HG03025 (cell line): ENCODE measurements at regions not wholly inside any gene's neighbourhood (a gene's known extent, or its start where the extent isn't known, plus 50 kb on each side); places are given as distances from the start of the nearest gene placed in this dataset.
"Not testable (repeated sequence)": the region's sequence is repeated elsewhere in the genome, so short reads cannot be mapped to it uniquely, and the experiment has no call there.

Source experiments
- ATAC-seq: cut with Tn5 transposase; IDR thresholded peaks from one replicate; pipeline ENCODE4 v1.9.1; 2021; ENCODE audit warnings: mild to moderate bottlenecking, moderate library complexity; ENCODE audit not compliant: unreplicated experiment, low FRiP score

- no peak for ATAC-seq
Measured at GRCh38 chr2:84160453-84160852, 298.6 kb downstream of the SUCLG1 start.

GRCh38 chr2:84158605-84159004 lies 300.5 kb downstream of the SUCLG1 start:
- ATAC-seq: no peak

GRCh38 chr2:84152462-84152861 lies 306.6 kb downstream of the SUCLG1 start:
- no peak for ATAC-seq

- no peak for ATAC-seq
Measured at GRCh38 chr2:84144345-84144744, 314.7 kb downstream of the SUCLG1 start.

- ATAC-seq: no peak
Measured at GRCh38 chr2:84137034-84137433, 322.0 kb downstream of the SUCLG1 start.

GRCh38 chr2:84132370-84132769 lies 326.7 kb downstream of the SUCLG1 start:
- ATAC-seq: no peak

- ATAC-seq: no peak
Measured at GRCh38 chr2:84131278-84131830, 327.7 kb downstream of the SUCLG1 start.

GRCh38 chr2:84129018-84129417 lies 330.1 kb downstream of the SUCLG1 start:
- ATAC-seq: no peak

GRCh38 chr2:84127812-84128211 lies 331.3 kb downstream of the SUCLG1 start:
- not testable (repeated sequence) for ATAC-seq

- no peak for ATAC-seq
Measured at GRCh38 chr2:84126530-84126929, 332.6 kb downstream of the SUCLG1 start.

- ATAC-seq: no peak
Measured at GRCh38 chr2:84126084-84126483, 333.0 kb downstream of the SUCLG1 start.

- no peak for ATAC-seq
Measured at GRCh38 chr2:84116143-84116542, 342.9 kb downstream of the SUCLG1 start.

- ATAC-seq: no peak
Measured at GRCh38 chr2:84115173-84115857, 343.8 kb downstream of the SUCLG1 start.

- ATAC-seq: not testable (repeated sequence)
Measured at GRCh38 chr2:84103816-84104527, 355.1 kb downstream of the SUCLG1 start.

- no peak for ATAC-seq
Measured at GRCh38 chr2:84102274-84102673, 356.8 kb downstream of the SUCLG1 start.

GRCh38 chr2:84088656-84089055 lies 370.4 kb downstream of the SUCLG1 start:
- ATAC-seq: no peak

GRCh38 chr2:84085562-84085961 lies 373.5 kb downstream of the SUCLG1 start:
- no peak for ATAC-seq

- no peak for ATAC-seq
Measured at GRCh38 chr2:84084856-84085255, 374.2 kb downstream of the SUCLG1 start.

- no peak for ATAC-seq
Measured at GRCh38 chr2:84083984-84084383, 375.1 kb downstream of the SUCLG1 start.

GRCh38 chr2:84078471-84078870 lies 380.6 kb downstream of the SUCLG1 start:
- no peak for ATAC-seq

GRCh38 chr2:84077496-84077895 lies 381.6 kb downstream of the SUCLG1 start:
- ATAC-seq: no peak

GRCh38 chr2:84071050-84071449 lies 388.0 kb downstream of the SUCLG1 start:
- ATAC-seq: no peak
